ENCODE measurements at regions not wholly inside any gene's neighbourhood (a gene's known extent, or its start where the extent isn't known, plus 50 kb on each side); places are given as distances from the start of the nearest gene placed in this dataset.

DNA sequence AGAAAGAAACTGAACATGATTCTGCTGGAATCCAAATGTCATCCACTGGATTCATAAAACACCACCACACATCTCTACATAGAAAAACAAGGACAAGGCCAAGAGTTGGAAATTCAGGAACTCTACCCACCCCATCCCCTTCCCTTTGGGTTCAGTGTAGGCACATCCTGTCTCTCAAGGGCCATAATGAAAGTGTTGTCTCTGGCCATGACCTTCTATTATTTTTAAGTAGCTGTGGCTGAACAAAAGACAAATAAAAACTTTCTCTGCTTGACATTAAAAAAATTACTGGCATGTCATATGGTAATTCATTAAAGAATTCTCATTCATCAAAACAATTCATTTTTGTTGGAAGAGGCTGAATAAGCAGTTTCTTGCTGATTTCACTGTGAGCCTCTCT lies 54.9 kb upstream of the ZBTB18 start:
- no peaks in the 10 kb centered on the region for H3K9me3 ChIP-seq
- TF ChIP-seq POLR2A (IDR thresholded peaks at IDR 0.05) (no peak), CTCF (IDR thresholded peaks at IDR 0.05) (no peak)
- intact Hi-C loops (cut with DNase I), result no loop called here
- no peak overlapping the region for H3K4me3 ChIP-seq (replicated peaks in 1 of 3)
- no peak overlapping the region for H3K27ac ChIP-seq
- DNase-seq, result no peak
- H3K4me1 ChIP-seq, result no peaks in the 10 kb centered on the region
- no peaks in the 10 kb centered on the region for H3K36me3 ChIP-seq
- H3K27me3 ChIP-seq, result no peaks in the 10 kb centered on the region

DNA sequence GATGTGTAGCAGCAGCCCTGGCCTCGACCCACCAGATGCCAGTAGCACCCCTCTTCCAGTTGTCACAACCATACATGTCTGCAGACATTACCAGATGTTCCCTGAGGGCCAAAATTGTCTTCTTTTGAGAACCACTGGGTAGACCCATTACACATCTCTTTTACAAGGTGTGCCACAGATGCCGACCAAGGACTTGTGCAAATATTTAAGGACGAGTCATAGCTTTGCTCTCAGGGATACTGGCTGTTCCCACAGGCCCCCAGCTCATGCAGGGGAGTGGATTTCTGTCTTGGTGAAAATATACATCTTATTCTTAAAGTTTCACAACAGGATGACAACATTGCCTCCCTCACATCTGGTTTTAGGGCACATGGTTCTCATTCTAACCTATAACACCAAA lies 59.4 kb upstream of the ZBTB18 start:
- intact Hi-C loops (cut with DNase I), result no loop called here
- H3K27me3 ChIP-seq, result no peaks in the 10 kb centered on the region
- no peaks in the 10 kb centered on the region for H3K9me3 ChIP-seq
- H3K4me1 ChIP-seq, result no peaks in the 10 kb centered on the region
- no peak for DNase-seq
- no peaks in the 10 kb centered on the region for H3K36me3 ChIP-seq
- WGBS, 2 donors, result 47 to 66% methylated on average over 3 of the region's 3 CpGs
- no peak overlapping the region for H3K27ac ChIP-seq
- H3K4me3 ChIP-seq (replicated peaks in 1 of 3), result no peak overlapping the region
- TF ChIP-seq CTCF (IDR thresholded peaks at IDR 0.05) (no peak), POLR2A (IDR thresholded peaks at IDR 0.05) (no peak)

GRCh38 chr1:243984788-243985187 lies 66.3 kb upstream of the ZBTB18 start:
- 80 to 89% methylated on average over 10 of the region's 10 CpGs for WGBS, 2 donors
- no peaks in the 10 kb centered on the region for H3K9me3 ChIP-seq
- no peaks in the 10 kb centered on the region for H3K27me3 ChIP-seq

GRCh38 chr1:243982447-243983018 lies 68.5 kb upstream of the ZBTB18 start:
- no peaks in the 10 kb centered on the region for H3K36me3 ChIP-seq
- no peaks in the 10 kb centered on the region for H3K27me3 ChIP-seq
- no peak overlapping the region for H3K27ac ChIP-seq
- 41 to 54% methylated on average over 7 of the region's 7 CpGs for WGBS, 2 donors
- H3K4me1 ChIP-seq, result no peaks in the 10 kb centered on the region
- TF ChIP-seq CTCF (IDR thresholded peaks at IDR 0.05) (no peak), POLR2A (IDR thresholded peaks at IDR 0.05) (no peak)
- H3K4me3 ChIP-seq (replicated peaks in 1 of 3), result no peak overlapping the region
- DNase-seq, result no peak
- intact Hi-C loops (cut with DNase I), result no loop called here
- H3K9me3 ChIP-seq, result no peaks in the 10 kb centered on the region

More at GRCh38 chr1:243984788-243985187, 66.3 kb upstream of the ZBTB18 start:
- Histone ChIP-seq H3K4me3 (replicated peaks in 1 of 3) (no peak overlapping the region), H3K27ac (no peak overlapping the region), H3K36me3 (no peaks in the 10 kb centered on the region), H3K4me1 (no peaks in the 10 kb centered on the region)
- intact Hi-C loops (cut with DNase I), result no loop called here
- DNase-seq, result no peak
- TF ChIP-seq POLR2A (IDR thresholded peaks at IDR 0.05) (no peak), CTCF (IDR thresholded peaks at IDR 0.05) (no peak)

GRCh38 chr1:243980471-243980870 lies 70.6 kb upstream of the ZBTB18 start:
- H3K27ac ChIP-seq, result no peak overlapping the region
- intact Hi-C loops (cut with DNase I), result no loop called here

More at GRCh38 chr1:243980471-243980870, 70.6 kb upstream of the ZBTB18 start:
- TF ChIP-seq POLR2A (IDR thresholded peaks at IDR 0.05) (no peak), CTCF (IDR thresholded peaks at IDR 0.05) (no peak)
- Histone ChIP-seq H3K9me3 (no peaks in the 10 kb centered on the region), H3K4me3 (replicated peaks in 1 of 3) (no peak overlapping the region), H3K4me1 (no peaks in the 10 kb centered on the region), H3K27me3 (no peaks in the 10 kb centered on the region), H3K36me3 (no peaks in the 10 kb centered on the region)
- DNase-seq, result no peak
- 88 to 91% methylated on average over 3 of the region's 3 CpGs for WGBS, 2 donors
